T-helper 1 cell treated with Interleukin-12 subunit alpha and Interleukin-12 subunit beta and Interleukin-4 antibody, amounts not matched to agents 30 ng/mL and 1 ng/mL, for 36 hours (primary cell): ENCODE measurements at regions not wholly inside any gene's neighbourhood (a gene's known extent, or its start where the extent isn't known, plus 50 kb on each side); places are given as distances from the start of the nearest gene placed in this dataset.

Source experiments
- intact Hi-C: fragments of 100-400 bp; cut with micrococcal nuclease; formaldehyde crosslinking; loops from one replicate; pipeline ENCODE4 v1.15.1; 2024

- intact Hi-C loops, result loop anchor here (1.0 to 2.0 kb wide), 7 partner anchors 157 to 542 kb away; no protein-coding TSS in a partner anchor
These were observed 122.8 kb upstream of the LGALSL start for GRCh38 chr2:64331114-64331645.

GRCh38 chr2:64331849-64332699 is 121.9 kb upstream of the LGALSL start:
- intact Hi-C loops, result loop anchor here (1.0 to 2.0 kb wide), 7 partner anchors 156 to 541 kb away; no protein-coding TSS in a partner anchor

GRCh38 chr2:64336171-64336570 is 117.8 kb upstream of the LGALSL start:
- intact Hi-C loops, result no loop called here

GRCh38 chr2:64337314-64337713 is 116.6 kb upstream of the LGALSL start:
- intact Hi-C loops, result no loop called here

GRCh38 chr2:64338108-64338507 is 115.9 kb upstream of the LGALSL start:
- intact Hi-C loops, result no loop called here

GRCh38 chr2:64338910-64339500 is 115.0 kb upstream of the LGALSL start:
- intact Hi-C loops, result no loop called here

- intact Hi-C loops, result no loop called here
These were observed 112.5 kb upstream of the LGALSL start for GRCh38 chr2:64341461-64341860.

- intact Hi-C loops, result no loop called here
These were observed 111.5 kb upstream of the LGALSL start for GRCh38 chr2:64342195-64343099.

- intact Hi-C loops, result no loop called here
These were observed 108.9 kb upstream of the LGALSL start for GRCh38 chr2:64344999-64345576.

- intact Hi-C loops, result no loop called here
These were observed 108.0 kb upstream of the LGALSL start for GRCh38 chr2:64345998-64346397.

GRCh38 chr2:64348386-64349130 is 105.4 kb upstream of the LGALSL start:
- intact Hi-C loops, result no loop called here

- intact Hi-C loops, result no loop called here
These were observed 104.8 kb upstream of the LGALSL start for GRCh38 chr2:64349131-64349530.

- intact Hi-C loops, result no loop called here
These were observed 103.0 kb upstream of the LGALSL start for GRCh38 chr2:64350996-64351395.

- intact Hi-C loops, result no loop called here
These were observed 101.7 kb upstream of the LGALSL start for GRCh38 chr2:64352292-64352691.

GRCh38 chr2:64354857-64355680 is 98.9 kb upstream of the LGALSL start:
- intact Hi-C loops, result no loop called here

GRCh38 chr2:64356906-64357305 is 97.1 kb upstream of the LGALSL start:
- intact Hi-C loops, result no loop called here

GRCh38 chr2:64359171-64359891 is 94.6 kb upstream of the LGALSL start:
- intact Hi-C loops, result no loop called here

- intact Hi-C loops, result no loop called here
These were observed 93.9 kb upstream of the LGALSL start for GRCh38 chr2:64359892-64360657.
